ENCODE measurements at regions not wholly inside any gene's neighbourhood (a gene's known extent, or its start where the extent isn't known, plus 50 kb on each side); places are given as distances from the start of the nearest gene placed in this dataset.
"Not testable (repeated sequence)": the region's sequence is repeated elsewhere in the genome, so short reads cannot be mapped to it uniquely, and the experiment has no call there.

GRCh38 chr10:43931308-43931930 lies 282.7 kb upstream of the ZNF32 start:
- ChIA-PET POLR2A (no interaction called here), CTCF (no interaction called here)

GRCh38 chr10:43930777-43931176 lies 282.1 kb upstream of the ZNF32 start:
- ChIA-PET POLR2A (no interaction called here), CTCF (no interaction called here)

- POLR2A ChIA-PET, result no interaction called here
- CTCF ChIA-PET, result interaction anchor here (0.6 kb wide), 1 partner anchor 88 kb away, joined by 3 read pairs; no protein-coding TSS in a partner anchor
Observed at GRCh38 chr10:43930243-43930642, 281.6 kb upstream of the ZNF32 start.

- ChIA-PET CTCF (no interaction called here), POLR2A (no interaction called here)
Observed at GRCh38 chr10:43929122-43929521, 280.4 kb upstream of the ZNF32 start.

GRCh38 chr10:43928425-43928968 lies 279.8 kb upstream of the ZNF32 start:
- ChIA-PET POLR2A (no interaction called here), CTCF (no interaction called here)

- CTCF ChIA-PET, result no interaction called here
- POLR2A ChIA-PET, result no interaction called here
Observed at GRCh38 chr10:43926875-43927406, 278.3 kb upstream of the ZNF32 start.

GRCh38 chr10:43926371-43926770 lies 277.7 kb upstream of the ZNF32 start:
- POLR2A ChIA-PET, result no interaction called here
- CTCF ChIA-PET, result no interaction called here

- ChIA-PET CTCF (no interaction called here), POLR2A (no interaction called here)
Observed at GRCh38 chr10:43925793-43926192, 277.1 kb upstream of the ZNF32 start.

GRCh38 chr10:43923328-43923727 lies 274.6 kb upstream of the ZNF32 start:
- POLR2A ChIA-PET, result no interaction called here
- CTCF ChIA-PET, result no interaction called here

GRCh38 chr10:43922335-43923280 lies 273.9 kb upstream of the ZNF32 start:
- CTCF ChIA-PET, result interaction anchor here (0.6 kb wide), 1 partner anchor 165 kb away, joined by 4 read pairs; no protein-coding TSS in a partner anchor
- POLR2A ChIA-PET, result no interaction called here

- POLR2A ChIA-PET, result no interaction called here
- CTCF ChIA-PET, result interaction anchor here (0.9 kb wide), 1 partner anchor 365 kb away, joined by 3 read pairs; no protein-coding TSS in a partner anchor
Observed at GRCh38 chr10:43921881-43922280, 273.2 kb upstream of the ZNF32 start.

- ChIA-PET CTCF (interaction anchor here (0.9 kb wide), 1 partner anchor 365 kb away, joined by 3 read pairs; no protein-coding TSS in a partner anchor), POLR2A (no interaction called here)
Observed at GRCh38 chr10:43921478-43921877, 272.8 kb upstream of the ZNF32 start.

GRCh38 chr10:43920236-43920758 lies 271.6 kb upstream of the ZNF32 start:
- POLR2A ChIA-PET, CTCF ChIA-PET: not testable (repeated sequence)

GRCh38 chr10:43913676-43914235 lies 265.1 kb upstream of the ZNF32 start:
- ChIA-PET POLR2A (no interaction called here), CTCF (no interaction called here)

GRCh38 chr10:43912469-43912868 lies 263.8 kb upstream of the ZNF32 start:
- POLR2A ChIA-PET, result no interaction called here
- CTCF ChIA-PET, result no interaction called here

- ChIA-PET CTCF (no interaction called here), POLR2A (no interaction called here)
Observed at GRCh38 chr10:43906490-43906889, 257.8 kb upstream of the ZNF32 start.

GRCh38 chr10:43905512-43906236 lies 257.0 kb upstream of the ZNF32 start:
- CTCF ChIA-PET, result interaction anchor here (0.9 kb wide), 1 partner anchor 9 kb away, joined by 3 read pairs; no protein-coding TSS in a partner anchor
- POLR2A ChIA-PET, result no interaction called here

GRCh38 chr10:43904844-43905243 lies 256.2 kb upstream of the ZNF32 start:
- ChIA-PET POLR2A (no interaction called here), CTCF (interaction anchor here (0.7 to 0.9 kb wide), 2 partner anchors 8 to 491 kb away, joined by 3 read pairs; no protein-coding TSS in a partner anchor)

- CTCF ChIA-PET, result no interaction called here
- POLR2A ChIA-PET, result no interaction called here
Observed at GRCh38 chr10:43904301-43904700, 255.6 kb upstream of the ZNF32 start.

All from activated CD8-positive, alpha-beta memory T cell treated with anti-CD3 and anti-CD28 coated beads for 36 hours (primary cell).